H1 (cell line): ENCODE measurements at regions not wholly inside any gene's neighbourhood (a gene's known extent, or its start where the extent isn't known, plus 50 kb on each side); places are given as distances from the start of the nearest gene placed in this dataset.

Source experiments
- CTCF ChIA-PET: fragments of 300-600 bp; sonication (Branson Sonifier 250); formaldehyde crosslinking; loops from one replicate; lab custom pipeline; 2021; ENCODE audit not compliant: partially characterized antibody; lab: Charles Lee
- POLR2A ChIA-PET: fragments of 300-600 bp; sonication (Branson Sonifier 250); formaldehyde crosslinking; loops from one replicate; lab custom pipeline; 2021; ENCODE audit warnings: inconsistent platforms; ENCODE audit not compliant: partially characterized antibody; lab: Charles Lee
- DNase-seq, 2 experiments: peaks; one replicate each; pipeline versions ENCODE4 v3.0.0 to v3.0.0-alpha.2; 2010 to 2022; ENCODE audit warnings: low spot score in 2 of 2, low read depth in 1 of 2, mixed read lengths in 1 of 2
- FAIRE-seq: peaks from 2 replicates; lab custom pipeline; 2011; peaks lifted over from hg19 to GRCh38; lab: Jason Lieb, UNC
- H2AFZ ChIP-seq: 2 replicates; pipeline ENCODE4 v1.8.1; 2012; ENCODE audit warnings: low read length, inconsistent platforms
- H2AK5ac ChIP-seq: 2 replicates; pipeline ENCODE4 v1.6.1; 2013; ENCODE audit warnings: low read depth, low read length
- H2BK120ac ChIP-seq: replicated peaks from 2 replicates; pipeline ENCODE3; 2013; ENCODE audit warnings: low read depth, low read length, inconsistent platforms
- H2BK12ac ChIP-seq: 2 replicates; pipeline ENCODE4 v1.6.1; 2013; ENCODE audit warnings: low read depth, low read length
- H2BK15ac ChIP-seq: 2 replicates; pipeline ENCODE4 v1.6.1; 2013; ENCODE audit warnings: low read length
- H2BK20ac ChIP-seq: 2 replicates; pipeline ENCODE4 v1.6.1; 2013; ENCODE audit warnings: low read length
- H2BK5ac ChIP-seq: 2 replicates; pipeline ENCODE4 v1.6.1; 2013; ENCODE audit warnings: low read depth, low read length
- H3K14ac ChIP-seq: 2 replicates; pipeline ENCODE4 v1.6.1; 2013; ENCODE audit warnings: inconsistent platforms; ENCODE audit not compliant: insufficient read length
- H3K18ac ChIP-seq: 2 replicates; pipeline ENCODE4 v1.6.1; 2013; ENCODE audit warnings: low read length; ENCODE audit errors: extremely low read depth
- H3K23ac ChIP-seq: 2 replicates; pipeline ENCODE4 v1.6.1; 2013; ENCODE audit warnings: inconsistent platforms; ENCODE audit not compliant: insufficient read length
- H3K23me2 ChIP-seq: 2 replicates; pipeline ENCODE4 v1.6.1; 2013; ENCODE audit warnings: low read depth, low read length
- H3K27ac ChIP-seq: 2 replicates; pipeline ENCODE4 v1.6.1; 2011; ENCODE audit warnings: low read depth, low read length, inconsistent platforms
- H3K27me3 ChIP-seq, 4 experiments: replicated peaks in 1 of 4; 1 replicate in 1 of 4; 2 replicates in 3 of 4; pipeline versions ENCODE4 v1.6.1 to v1.8.1; 2011 to 2013; ENCODE audit warnings: low read length in 3 of 4, mild to moderate bottlenecking in 3 of 4, inconsistent platforms in 2 of 4, mixed read lengths in 2 of 4, moderate library complexity in 1 of 4; ENCODE audit not compliant: control insufficient read depth in 3 of 4, insufficient read depth in 3 of 4; ENCODE audit errors: extremely low read depth in 1 of 4
- H3K36me3 ChIP-seq, 4 experiments: 2 replicates each; pipeline versions ENCODE4 v1.6.1 to v1.8.1; 2011 to 2013; ENCODE audit warnings: mild to moderate bottlenecking in 4 of 4, low read length in 3 of 4, moderate library complexity in 2 of 4, control low read depth in 1 of 4, inconsistent platforms in 1 of 4; ENCODE audit not compliant: insufficient read depth in 4 of 4, control insufficient read depth in 2 of 4
- H3K4ac ChIP-seq: replicated peaks from 2 replicates; pipeline ENCODE3; 2013; ENCODE audit warnings: low read length, low read depth, mixed read lengths, inconsistent platforms; ENCODE audit not compliant: insufficient read length
- H3K4me1 ChIP-seq, 4 experiments: replicated peaks in 1 of 4; 1 replicate in 1 of 4; 2 replicates in 3 of 4; pipeline versions ENCODE4 v1.6.1 to v1.8.1; 2011 to 2013; ENCODE audit warnings: low read length in 3 of 4, inconsistent platforms in 2 of 4, mixed read lengths in 1 of 4; ENCODE audit not compliant: insufficient read depth in 4 of 4, control insufficient read depth in 3 of 4
- H3K4me2 ChIP-seq, 2 experiments: 2 replicates each; pipeline versions ENCODE4 v1.6.1 to v1.8.1; 2011 to 2013; ENCODE audit warnings: low read depth in 2 of 2, low read length in 2 of 2, control low read depth in 1 of 2, inconsistent platforms in 1 of 2, mild to moderate bottlenecking in 1 of 2; ENCODE audit not compliant: insufficient read depth in 1 of 2
- H3K4me3 ChIP-seq, 4 experiments: fragments of 200-600, 300-600 bp in 1 of 4; sonication (generic), shearing (Covaris generic), sonication (Bioruptor Twin) in 1 of 4; 2 replicates each; pipeline versions ENCODE4 v1.5.1 to v1.8.1; 2011 to 2016; ENCODE audit warnings: low read length in 4 of 4, low read depth in 3 of 4, control low read depth in 2 of 4, inconsistent platforms in 2 of 4, mild to moderate bottlenecking in 2 of 4, mixed read lengths in 1 of 4, moderate library complexity in 1 of 4; ENCODE audit not compliant: insufficient read depth in 2 of 4; ENCODE audit errors: extremely low read depth in 1 of 4
- H3K56ac ChIP-seq: replicated peaks from 2 replicates; pipeline ENCODE3; 2013; ENCODE audit warnings: low read depth, mild to moderate bottlenecking, mixed read lengths, low read length, inconsistent platforms; ENCODE audit not compliant: insufficient read length
- H3K79me1 ChIP-seq: 2 replicates; pipeline ENCODE4 v1.6.1; 2013; ENCODE audit warnings: low read depth, low read length, control low read depth
- H3K79me2 ChIP-seq, 2 experiments: 2 replicates each; pipeline versions ENCODE4 v1.6.1 to v1.8.1; 2012 to 2013; ENCODE audit warnings: low read length in 2 of 2, mild to moderate bottlenecking in 2 of 2, inconsistent platforms in 1 of 2; ENCODE audit not compliant: insufficient read depth in 2 of 2, control insufficient read depth in 1 of 2
- H3K9ac ChIP-seq, 4 experiments: replicated peaks in 1 of 4; 1 replicate in 1 of 4; 2 replicates in 3 of 4; pipeline versions ENCODE4 v1.6.1 to v1.8.1; 2011 to 2013; ENCODE audit warnings: low read depth in 3 of 4, low read length in 3 of 4, control low read depth in 2 of 4, mild to moderate bottlenecking in 2 of 4, moderate library complexity in 2 of 4, inconsistent platforms in 1 of 4; ENCODE audit errors: extremely low read depth in 1 of 4
- H3K9me3 ChIP-seq, 2 experiments: 2 replicates each; pipeline versions ENCODE4 v1.6.1 to v1.8.1; 2012 to 2013; ENCODE audit warnings: mild to moderate bottlenecking in 2 of 2, moderate library complexity in 2 of 2, control low read depth in 1 of 2, inconsistent platforms in 1 of 2, low read depth in 1 of 2, low read length in 1 of 2, mixed read lengths in 1 of 2; ENCODE audit not compliant: insufficient read depth in 2 of 2
- H4K20me1 ChIP-seq, 2 experiments: replicated peaks in 1 of 2; 2 replicates each; pipeline versions ENCODE3 to v1.8.1; 2011 to 2013; ENCODE audit warnings: inconsistent platforms in 2 of 2, low read length in 2 of 2, mild to moderate bottlenecking in 1 of 2; ENCODE audit not compliant: insufficient read depth in 2 of 2, control insufficient read depth in 1 of 2
- H4K5ac ChIP-seq: 2 replicates; pipeline ENCODE4 v1.6.1; 2013; ENCODE audit warnings: low read length, low read depth, mixed read lengths, inconsistent platforms; ENCODE audit not compliant: insufficient read length
- H4K8ac ChIP-seq: 2 replicates; pipeline ENCODE4 v1.8.0; 2013; ENCODE audit warnings: mild to moderate bottlenecking, moderate library complexity, low read length, inconsistent platforms; ENCODE audit not compliant: insufficient read depth; ENCODE audit errors: extremely low read depth
- H4K91ac ChIP-seq: replicated peaks from 2 replicates; pipeline ENCODE3; 2013; ENCODE audit warnings: low read length, mixed read lengths, inconsistent platforms; ENCODE audit not compliant: insufficient read length
- BRCA1 ChIP-seq: IDR thresholded peaks from 2 replicates; pipeline ENCODE4 v1.6.1; 2012; ENCODE audit warnings: low read depth, low read length, improper control_type of control experiment
- CHD1 ChIP-seq: IDR thresholded peaks from 2 replicates; pipeline ENCODE4 v1.6.1; 2012; ENCODE audit warnings: low read depth, low read length, improper control_type of control experiment
- NRF1 ChIP-seq: IDR thresholded peaks from 2 replicates; pipeline ENCODE4 v1.6.1; 2011; ENCODE audit warnings: mild to moderate bottlenecking, low read depth, low read length, improper control_type of control experiment
- POLR2AphosphoS5 ChIP-seq: IDR thresholded peaks from 2 replicates; pipeline ENCODE4 v1.6.1; 2011; ENCODE audit warnings: low read depth, low read length
- SIN3A ChIP-seq, 2 experiments: IDR thresholded peaks in 1 of 2; conservative IDR thresholded peaks in 1 of 2; 2 replicates each; pipeline ENCODE4 v1.6.1; 2011 to 2012; ENCODE audit warnings: low read length in 2 of 2, improper control_type of control experiment in 1 of 2, low read depth in 1 of 2, mild to moderate bottlenecking in 1 of 2
- WGBS, 2 experiments: shearing (Covaris generic) in 1 of 2; methylation state at CpG; one replicate each; pipeline versions ENCODE4 v1.1.6 to v1.1.7; 2013 to 2015; ENCODE audit warnings: low lambda C conversion rate in 2 of 2, mixed read lengths in 2 of 2, inconsistent platforms in 1 of 2, low coverage in 1 of 2, missing lambda C conversion rate in 1 of 2; ENCODE audit not compliant: insufficient replicate concordance in 2 of 2, insufficient coverage in 1 of 2, insufficient read length in 1 of 2; ENCODE audit errors: extremely low coverage in 1 of 2, missing lambda C conversion rate in 1 of 2; 5-methylcytosine and 5-hydroxymethylcytosine counted together

DNA sequence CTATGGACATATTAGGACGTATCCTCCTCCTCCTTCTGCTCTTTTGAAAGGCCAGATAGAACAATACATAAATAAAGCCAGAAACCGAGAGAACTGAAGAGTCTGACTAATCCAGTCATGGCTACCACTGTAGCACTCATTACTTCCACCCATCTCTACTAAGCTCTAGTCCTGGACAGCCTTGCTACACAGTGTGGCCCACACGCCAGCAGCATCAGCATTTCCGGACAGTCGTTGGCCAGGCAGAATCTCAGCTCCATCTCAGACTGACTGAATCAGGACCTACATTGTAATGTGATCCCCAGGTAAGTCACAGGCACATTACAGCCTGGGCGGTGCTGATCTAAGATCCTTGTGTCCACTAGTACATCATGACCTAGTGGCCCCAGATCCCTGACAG lies 182.9 kb downstream of the DRD1 start:
- ChIA-PET CTCF (interaction anchor here (0.9 to 1.2 kb wide), 3 partner anchors 11 to 204 kb away, joined by 3 read pairs; no protein-coding TSS in a partner anchor), POLR2A (no interaction called here)
- H3K4ac ChIP-seq: no peak overlapping the region
- H3K4me2 ChIP-seq: no peak overlapping the region
- peaks cover 0 to 2% of the 10 kb centered on the region in 2 experiments; a peak in 1 of 4 replicates for H3K9me3 ChIP-seq
- TF ChIP-seq BRCA1 (no peak), POLR2AphosphoS5 (no peak), CHD1 (no peak), SIN3A (conservative IDR thresholded peaks at IDR 0.05 in 1 of 2, IDR thresholded peaks at IDR 0.05 in 1 of 2; ENCODE audit: low read depth in 1 of 2, low read length in 2 of 2) (no peak), NRF1 (no peak)
- no peaks in the 10 kb centered on the region for H3K36me3 ChIP-seq
- H3K27me3 ChIP-seq: no peaks in the 10 kb centered on the region
- no peak overlapping the region for H2AK5ac ChIP-seq
- H3K4me3 ChIP-seq: no peak overlapping the region
- H3K18ac ChIP-seq: no peak overlapping the region
- no peak overlapping the region for H3K14ac ChIP-seq
- no peak overlapping the region for H3K27ac ChIP-seq
- H3K56ac ChIP-seq: no peak overlapping the region
- no peak overlapping the region for H2BK120ac ChIP-seq
- DNase-seq (no peak), FAIRE-seq (no peak)
- H2AFZ ChIP-seq: no peak overlapping the region; the same call in 1 of the 2 replicates
- no peaks in the 10 kb centered on the region for H3K79me1 ChIP-seq
- no peaks in the 10 kb centered on the region for H4K20me1 ChIP-seq
- H2BK12ac ChIP-seq: no peak overlapping the region
- no peaks in the 10 kb centered on the region for H3K4me1 ChIP-seq
- H3K23ac ChIP-seq: no peak overlapping the region
- H2BK20ac ChIP-seq: no peak overlapping the region
- H2BK5ac ChIP-seq: no peak overlapping the region
- whole genome bisulfite sequencing, 2 experiments: 92% methylated on average over 6 of the region's 6 CpGs; no CpG with 5 or more reads in 1 of the 2 experiments
- no peak overlapping the region for H3K9ac ChIP-seq
- H4K5ac ChIP-seq: no peak overlapping the region
- H4K91ac ChIP-seq: no peak overlapping the region
- no peak overlapping the region for H2BK15ac ChIP-seq
- H3K79me2 ChIP-seq: no peaks in the 10 kb centered on the region
- no peak overlapping the region for H4K8ac ChIP-seq
- H3K23me2 ChIP-seq: no peaks in the 10 kb centered on the region
